ENCODE measurements at regions not wholly inside any gene's neighbourhood (a gene's known extent, or its start where the extent isn't known, plus 50 kb on each side); places are given as distances from the start of the nearest gene placed in this dataset.

- TF ChIP-seq CTCF (conservative IDR thresholded peaks at IDR 0.05; ENCODE audit: low read depth in 2 of 2) (no peak), ZNF462 (CRISPR knock-in tag; IDR thresholded peaks at IDR 0.05) (no peak), POLR2AphosphoS5 (IDR thresholded peaks at IDR 0.05; ENCODE audit: low read depth) (no peak), CREB1 (CRISPR knock-in tag; IDR thresholded peaks at IDR 0.05; ENCODE audit: low read depth) (no peak), JUNB (IDR thresholded peaks at IDR 0.05; ENCODE audit: unreplicated experiment) (no peak), REST (IDR thresholded peaks at IDR 0.05; ENCODE audit: unreplicated experiment) (no peak), EZH2phosphoT487 (IDR thresholded peaks at IDR 0.05; ENCODE audit: unreplicated experiment) (no peak)
These were observed 267.8 kb upstream of the SKOR2 start for GRCh38 chr18:47519277-47519676.
